GM21515 (cell line): ENCODE measurements at regions not wholly inside any gene's neighbourhood (a gene's known extent, or its start where the extent isn't known, plus 50 kb on each side); places are given as distances from the start of the nearest gene placed in this dataset.
"Not testable (repeated sequence)": the region's sequence is repeated elsewhere in the genome, so short reads cannot be mapped to it uniquely, and the experiment has no call there.

Experiments used
- ATAC-seq: cut with Tn5 transposase; IDR thresholded peaks from one replicate; pipeline ENCODE4 v1.9.1; 2021; ENCODE audit not compliant: unreplicated experiment

- ATAC-seq = no peak
Measured at GRCh38 chr9:11701706-11702105, 991.5 kb upstream of the TYRP1 start.

GRCh38 chr9:11702548-11702947, 990.6 kb upstream of the TYRP1 start:
- ATAC-seq = no peak

- not testable (repeated sequence) for ATAC-seq
Measured at GRCh38 chr9:11704198-11704597, 989.0 kb upstream of the TYRP1 start.

DNA sequence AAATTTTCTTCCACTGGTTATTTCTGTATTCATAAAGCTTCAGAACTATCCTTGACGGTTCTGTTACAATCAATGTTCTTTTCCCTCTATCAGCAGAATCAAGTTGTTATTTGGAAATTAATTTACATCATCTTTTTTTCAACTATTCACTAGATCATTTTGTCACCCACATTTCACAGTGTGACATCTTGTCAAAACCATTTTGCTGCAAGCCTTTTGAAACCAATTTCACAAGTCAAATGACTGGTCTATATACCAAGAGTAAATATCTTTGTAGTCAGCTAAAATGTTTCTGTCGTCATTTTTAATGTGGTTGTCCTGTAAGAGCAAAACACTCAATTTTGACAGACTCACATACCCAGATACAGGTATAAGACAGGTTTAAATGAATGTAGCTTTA, 984.3 kb upstream of the TYRP1 start:
- ATAC-seq = no peak

DNA sequence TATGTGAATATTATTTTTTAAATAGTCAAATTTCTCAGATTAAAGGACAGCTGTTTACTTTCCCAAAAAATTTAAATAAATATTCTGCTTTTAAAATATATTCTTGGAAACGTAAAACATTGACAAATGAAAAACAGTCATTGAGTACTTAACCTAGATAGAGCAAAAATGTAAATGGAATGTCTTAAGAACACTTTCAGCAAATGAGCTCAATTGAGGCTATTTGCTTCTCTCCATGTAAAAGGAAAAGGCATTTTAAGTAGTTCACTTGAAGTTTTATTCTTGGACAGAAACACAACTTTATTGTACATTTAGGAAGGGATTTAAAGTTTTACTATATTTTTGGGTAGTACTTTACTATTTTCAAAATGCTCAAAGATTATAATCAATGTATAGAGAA, 983.6 kb upstream of the TYRP1 start:
- no peak for ATAC-seq

DNA sequence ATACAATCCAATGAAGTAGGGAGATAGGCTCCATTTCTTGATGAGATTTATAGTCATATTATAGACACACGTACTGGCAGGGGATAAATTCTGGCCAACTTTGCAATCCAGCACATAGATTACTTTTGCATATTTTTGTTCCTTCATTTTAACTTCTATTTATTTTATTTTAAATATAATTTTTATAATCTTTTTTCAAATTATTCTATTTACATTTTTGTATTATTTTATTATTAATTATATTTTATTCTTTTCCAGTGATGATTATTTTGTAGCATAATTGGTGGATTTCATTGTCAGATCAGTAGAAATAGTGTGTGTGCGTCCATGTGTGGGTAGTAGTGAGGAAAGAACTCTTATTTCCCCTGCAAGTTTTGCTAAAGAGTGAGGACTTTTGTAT, 980.1 kb upstream of the TYRP1 start:
- no peak for ATAC-seq

DNA sequence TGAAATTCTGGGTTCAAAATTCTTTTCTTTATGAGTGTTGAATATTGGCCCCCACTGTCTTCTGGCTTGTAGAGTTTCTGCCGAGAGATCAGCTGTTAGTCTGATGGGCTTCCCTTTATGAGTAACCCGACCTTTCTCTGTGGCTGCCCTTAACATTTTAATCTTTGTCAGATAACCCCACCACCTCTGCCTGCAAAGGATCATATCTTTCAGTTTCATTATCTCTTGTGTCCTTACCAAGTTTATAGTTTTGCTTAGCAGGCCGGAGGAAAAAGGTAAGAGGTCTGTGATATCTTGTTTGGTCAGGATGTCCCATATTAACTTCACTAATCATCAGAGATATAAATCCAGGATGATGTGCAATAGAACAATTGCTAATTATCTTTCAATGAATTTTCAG, 970.2 kb upstream of the TYRP1 start:
- no peak for ATAC-seq

DNA sequence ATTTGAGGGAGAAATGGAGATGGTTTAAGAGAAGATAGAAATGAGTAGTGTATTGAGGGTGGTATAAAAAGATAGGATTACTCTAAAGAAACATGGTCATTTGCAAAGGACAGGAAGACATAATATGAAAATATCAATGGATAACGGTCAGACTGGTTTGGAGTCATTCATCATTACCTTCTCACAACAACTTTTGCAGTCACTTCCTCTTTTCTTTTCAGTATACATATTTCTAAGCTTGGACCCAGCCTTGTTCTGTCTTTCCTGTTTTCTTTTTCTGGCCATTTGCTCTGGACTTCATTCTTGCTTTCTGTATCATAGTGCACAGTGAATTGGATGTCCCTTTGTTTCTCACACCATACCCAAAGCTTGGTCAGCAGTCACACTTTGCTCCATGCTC, 966.5 kb upstream of the TYRP1 start:
- ATAC-seq = no peak

GRCh38 chr9:11735391-11735790, 957.8 kb upstream of the TYRP1 start:
- no peak for ATAC-seq

DNA sequence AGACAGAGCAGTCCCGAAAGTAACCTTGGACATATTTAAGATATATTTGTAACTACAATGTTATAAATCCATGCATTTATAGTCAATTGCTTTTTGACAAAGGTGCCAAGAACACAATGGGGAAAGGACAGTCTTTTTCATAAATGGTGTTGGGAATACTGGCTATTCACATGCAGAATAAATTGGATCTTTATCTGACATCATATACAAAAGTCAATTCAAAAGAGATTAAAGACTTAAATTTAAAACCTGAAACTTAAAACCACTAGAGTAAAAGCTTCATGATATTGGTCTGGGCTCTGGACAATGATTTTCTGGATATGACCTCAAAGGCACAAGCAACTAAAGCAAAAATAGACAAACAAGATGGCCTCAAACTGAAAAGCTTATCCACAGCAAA, 950.7 kb upstream of the TYRP1 start:
- ATAC-seq = no peak

- no peak for ATAC-seq
Measured at GRCh38 chr9:11743356-11743755, 949.8 kb upstream of the TYRP1 start.

DNA sequence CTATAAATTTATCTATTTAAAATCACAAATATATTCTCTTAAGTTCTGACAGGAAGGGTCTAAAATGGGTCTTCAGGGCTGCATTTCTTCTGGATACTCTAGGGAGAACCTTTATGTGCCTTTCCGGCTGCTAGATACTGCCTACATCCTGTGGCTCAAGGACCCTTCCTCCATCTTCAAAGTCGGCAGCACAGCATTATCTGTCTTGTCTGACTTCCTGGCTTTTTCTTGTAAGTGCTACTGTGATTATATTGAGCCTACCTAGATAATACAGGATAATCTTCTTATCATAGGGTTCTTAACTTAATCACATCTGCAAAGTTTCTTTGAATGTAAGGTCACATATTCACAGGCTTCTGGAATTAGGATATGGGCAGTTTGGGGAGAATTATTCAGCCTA, 943.8 kb upstream of the TYRP1 start:
- no peak for ATAC-seq

- ATAC-seq = no peak
Measured at GRCh38 chr9:11755951-11756350, 937.2 kb upstream of the TYRP1 start.

- no peak for ATAC-seq
Measured at GRCh38 chr9:11757408-11757807, 935.8 kb upstream of the TYRP1 start.

GRCh38 chr9:11758016-11758415, 935.2 kb upstream of the TYRP1 start:
- ATAC-seq = no peak

DNA sequence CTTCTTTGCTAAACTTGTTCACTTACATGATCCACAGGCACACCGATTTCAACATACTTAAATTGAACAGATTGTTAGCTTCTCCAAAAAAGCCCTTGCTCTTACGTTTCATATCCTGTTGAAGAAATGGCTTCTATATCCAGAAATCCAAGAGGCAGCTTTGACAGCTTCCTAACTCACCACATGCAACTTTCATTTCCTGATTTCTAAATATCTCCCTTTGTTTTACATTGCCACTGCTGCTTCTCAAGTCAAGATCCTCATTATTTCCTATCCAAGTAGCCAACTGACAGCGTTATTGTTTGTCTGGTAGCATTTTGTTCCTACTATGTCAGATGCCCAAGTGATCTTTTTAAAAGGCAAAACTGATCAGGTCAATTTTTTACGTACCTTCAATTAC, 913.2 kb upstream of the TYRP1 start:
- ATAC-seq = no peak

DNA sequence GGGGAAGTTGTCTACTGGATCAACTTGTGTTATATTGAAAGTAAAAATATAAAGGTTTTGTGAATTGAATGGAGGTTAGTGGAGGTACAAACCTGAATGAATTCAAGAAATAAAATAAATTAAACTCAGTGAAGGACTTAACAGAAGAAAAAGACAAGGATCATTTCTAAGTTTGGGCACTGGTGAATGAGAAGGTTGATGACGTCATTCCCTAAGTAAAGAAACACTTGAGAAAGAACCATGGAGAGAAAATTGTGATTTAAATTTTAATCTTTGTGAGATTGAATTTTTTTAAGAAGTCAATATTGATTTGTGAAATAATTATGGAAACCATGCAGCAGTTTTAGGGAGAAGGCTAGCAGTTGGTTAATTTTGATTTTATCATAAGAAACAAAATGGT, 900.3 kb upstream of the TYRP1 start:
- ATAC-seq = no peak

GRCh38 chr9:11794984-11795383, 898.2 kb upstream of the TYRP1 start:
- ATAC-seq = no peak

GRCh38 chr9:11805969-11806368, 887.2 kb upstream of the TYRP1 start:
- no peak for ATAC-seq

- ATAC-seq = no peak
Measured at GRCh38 chr9:11821306-11821975, 871.7 kb upstream of the TYRP1 start.

- ATAC-seq = no peak
Measured at GRCh38 chr9:11828201-11828600, 865.0 kb upstream of the TYRP1 start.

DNA sequence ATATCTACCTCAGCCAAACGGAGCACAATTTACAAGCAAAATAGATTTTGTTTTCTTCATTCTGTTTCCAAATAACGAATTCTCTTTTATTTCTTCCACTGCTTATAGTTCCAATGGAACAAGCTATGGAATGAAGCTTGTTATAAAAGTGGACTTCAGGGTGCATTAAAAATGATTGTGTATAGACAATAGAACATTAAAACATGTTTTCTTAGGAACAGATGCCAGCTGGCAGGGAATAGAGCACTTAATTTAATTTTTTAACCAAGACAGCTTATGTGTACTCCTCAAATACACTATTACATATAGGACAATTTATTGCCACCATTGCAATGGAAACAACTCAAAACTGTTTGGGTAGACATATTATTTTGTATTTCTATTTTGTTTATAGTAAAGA, 860.1 kb upstream of the TYRP1 start:
- no peak for ATAC-seq

DNA sequence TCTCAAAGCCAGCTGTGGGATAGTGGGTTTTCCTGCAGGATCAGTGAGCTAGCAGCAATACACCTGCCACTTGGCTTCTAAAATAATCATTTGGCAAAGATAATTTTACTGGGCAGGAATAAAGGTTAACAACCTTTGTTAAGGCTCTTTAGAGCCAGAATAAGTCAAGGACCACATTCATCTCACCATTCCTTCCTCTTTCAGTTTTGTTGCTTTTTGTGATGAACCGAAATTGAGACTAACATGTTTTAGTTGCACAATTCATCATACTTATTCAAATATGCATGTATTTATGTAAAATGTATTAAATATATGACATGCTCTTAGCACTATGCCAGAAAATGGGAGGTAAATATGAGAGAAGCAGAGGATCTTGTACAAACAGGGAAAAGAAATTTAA, 824.4 kb upstream of the TYRP1 start:
- no peak for ATAC-seq

DNA sequence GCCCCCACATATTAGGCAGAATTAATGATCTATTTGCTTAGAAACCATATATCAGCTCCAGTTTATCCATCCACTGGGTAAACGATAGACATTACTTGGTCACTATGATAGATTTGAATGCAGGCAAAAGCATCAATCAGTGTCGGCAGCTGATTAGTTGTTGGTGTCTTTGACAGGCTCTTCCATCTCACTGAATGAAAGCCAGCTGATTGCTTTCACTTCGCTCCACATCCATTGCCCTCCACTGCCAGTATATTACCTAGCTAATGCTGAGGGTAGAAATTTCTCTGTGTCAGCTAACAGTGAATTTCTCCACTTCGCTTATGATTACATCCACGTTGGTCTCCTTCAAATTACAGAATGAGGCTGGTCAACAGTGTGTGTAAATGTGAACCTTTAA, 821.3 kb upstream of the TYRP1 start:
- no peak for ATAC-seq
